K562 (cell line): ENCODE measurements at regions not wholly inside any gene's neighbourhood (a gene's known extent, or its start where the extent isn't known, plus 50 kb on each side); places are given as distances from the start of the nearest gene placed in this dataset.

Source experiments
- DPF2 ChIP-seq: fragments of 450-650 bp; IDR thresholded peaks from 2 replicates; pipeline ENCODE4 v1.6.1; 2016
- NFATC3 ChIP-seq: fragments of 450-650 bp; IDR thresholded peaks from 2 replicates; pipeline ENCODE4 v1.6.1; 2017; ENCODE audit warnings: mild to moderate bottlenecking
- NFIC ChIP-seq: fragments of 450-650 bp; IDR thresholded peaks from 2 replicates; pipeline ENCODE4 v1.6.1; 2017; ENCODE audit warnings: mild to moderate bottlenecking, inconsistent platforms
- RCOR1 ChIP-seq, 2 experiments: IDR thresholded peaks; 2 replicates each; pipeline ENCODE4 v1.6.1; 2012; ENCODE audit warnings: low read depth in 2 of 2, low read length in 2 of 2, borderline replicate concordance in 1 of 2, improper control_type of control experiment in 1 of 2
- REST ChIP-seq, 2 experiments: fragments of 450-650 bp; formaldehyde crosslinking in 1 of 2; IDR thresholded peaks; 2 replicates each; pipeline versions ENCODE4 v1.4.0 to v1.6.1; 2014 to 2020; ENCODE audit warnings: mild to moderate bottlenecking in 2 of 2, borderline replicate concordance in 1 of 2, low read depth in 1 of 2
- SMC3 ChIP-seq: conservative IDR thresholded peaks from 2 replicates; pipeline ENCODE4 v1.6.1; 2011; ENCODE audit warnings: low read depth, low read length, improper control_type of control experiment; ENCODE audit not compliant: insufficient read depth
- ZKSCAN8 ChIP-seq: fragments of 200-800 bp; sonication (Bioruptor generic); IDR thresholded peaks from 2 replicates; pipeline ENCODE4 v1.6.1; 2016; ENCODE audit warnings: missing genetic modification characterization, missing compliant biosample characterization
- ZNF24 ChIP-seq: fragments of 450-650 bp; IDR thresholded peaks from 2 replicates; pipeline ENCODE4 v1.6.1; 2016

- TF ChIP-seq REST (IDR thresholded peaks at IDR 0.05; ENCODE audit: borderline replicate concordance), result no peak
- no peak for TF ChIP-seq REST (CRISPR knock-in tag; IDR thresholded peaks at IDR 0.05; ENCODE audit: low read depth)
- TF ChIP-seq RCOR1 (IDR thresholded peaks at IDR 0.05; ENCODE audit: borderline replicate concordance in 1 of 2, low read depth in 2 of 2, low read length in 2 of 2), result no peak
- no peak for TF ChIP-seq NFIC
- no peak for TF ChIP-seq NFATC3
- TF ChIP-seq ZNF24, result no peak
- no peak for TF ChIP-seq DPF2
- no peak for TF ChIP-seq SMC3
- no peak for TF ChIP-seq ZKSCAN8 (CRISPR knock-in tag)
Measured at GRCh38 chr9:109959679-109960078, 179.7 kb downstream of the PALM2AKAP2 start.
